GM19455 (cell line): ENCODE measurements at regions not wholly inside any gene's neighbourhood (a gene's known extent, or its start where the extent isn't known, plus 50 kb on each side); places are given as distances from the start of the nearest gene placed in this dataset.

Experiments used
- ATAC-seq: cut with Tn5 transposase; IDR thresholded peaks from one replicate; pipeline ENCODE4 v1.9.1; 2021; ENCODE audit not compliant: unreplicated experiment

GRCh38 chr10:29105516-29106215 is 183.2 kb upstream of the LYZL1 start:
- no peak for ATAC-seq

GRCh38 chr10:29106287-29106686 is 182.6 kb upstream of the LYZL1 start:
- no peak for ATAC-seq

- no peak for ATAC-seq
Observed at GRCh38 chr10:29107866-29108498, 180.9 kb upstream of the LYZL1 start.

GRCh38 chr10:29109707-29110571 is 178.9 kb upstream of the LYZL1 start:
- ATAC-seq, result no peak

GRCh38 chr10:29112827-29113615 is 175.8 kb upstream of the LYZL1 start:
- ATAC-seq, result no peak

- ATAC-seq, result no peak
Observed at GRCh38 chr10:29113616-29113945, 175.3 kb upstream of the LYZL1 start.

GRCh38 chr10:29114141-29114540 is 174.7 kb upstream of the LYZL1 start:
- no peak for ATAC-seq

GRCh38 chr10:29117781-29118180 is 171.1 kb upstream of the LYZL1 start:
- ATAC-seq, result no peak

- ATAC-seq, result no peak
Observed at GRCh38 chr10:29119374-29119773, 169.5 kb upstream of the LYZL1 start.

- no peak for ATAC-seq
Observed at GRCh38 chr10:29120216-29120615, 168.7 kb upstream of the LYZL1 start.

GRCh38 chr10:29124864-29125263 is 164.0 kb upstream of the LYZL1 start:
- ATAC-seq, result no peak

- no peak for ATAC-seq
Observed at GRCh38 chr10:29127037-29127700, 161.7 kb upstream of the LYZL1 start.

- ATAC-seq, result no peak
Observed at GRCh38 chr10:29127731-29128130, 161.1 kb upstream of the LYZL1 start.

GRCh38 chr10:29130190-29130673 is 158.6 kb upstream of the LYZL1 start:
- ATAC-seq, result no peak

GRCh38 chr10:29131952-29132547 is 156.8 kb upstream of the LYZL1 start:
- no peak for ATAC-seq

GRCh38 chr10:29132551-29133111 is 156.2 kb upstream of the LYZL1 start:
- ATAC-seq, result no peak

- ATAC-seq, result no peak
Observed at GRCh38 chr10:29135337-29135736, 153.5 kb upstream of the LYZL1 start.

- ATAC-seq, result no peak
Observed at GRCh38 chr10:29136411-29136810, 152.5 kb upstream of the LYZL1 start.

- no peak for ATAC-seq
Observed at GRCh38 chr10:29140151-29140550, 148.7 kb upstream of the LYZL1 start.

- ATAC-seq, result no peak
Observed at GRCh38 chr10:29140991-29141390, 147.9 kb upstream of the LYZL1 start.
